GM19043 (cell line): ENCODE measurements at regions not wholly inside any gene's neighbourhood (a gene's known extent, or its start where the extent isn't known, plus 50 kb on each side); places are given as distances from the start of the nearest gene placed in this dataset.

Experiments used
- ATAC-seq: cut with Tn5 transposase; IDR thresholded peaks from one replicate; pipeline ENCODE4 v1.9.1; 2021; ENCODE audit warnings: low read depth; ENCODE audit not compliant: unreplicated experiment

- no peak for ATAC-seq
Measured at GRCh38 chr4:100086766-100087431, 103.4 kb downstream of the DDIT4L start.

GRCh38 chr4:100084892-100085291, 105.4 kb downstream of the DDIT4L start:
- no peak for ATAC-seq

GRCh38 chr4:100083289-100083688, 107.0 kb downstream of the DDIT4L start:
- no peak for ATAC-seq

GRCh38 chr4:100082852-100083251, 107.4 kb downstream of the DDIT4L start:
- no peak for ATAC-seq

GRCh38 chr4:100081491-100081890, 108.8 kb downstream of the DDIT4L start:
- no peak for ATAC-seq

GRCh38 chr4:100079264-100079663, 111.0 kb downstream of the DDIT4L start:
- no peak for ATAC-seq

- ATAC-seq, result no peak
Measured at GRCh38 chr4:100076753-100077152, 113.5 kb downstream of the DDIT4L start.

GRCh38 chr4:100075486-100076270, 114.6 kb downstream of the DDIT4L start:
- no peak for ATAC-seq

- ATAC-seq, result no peak
Measured at GRCh38 chr4:100075056-100075455, 115.2 kb downstream of the DDIT4L start.

GRCh38 chr4:100071506-100071905, 118.8 kb downstream of the DDIT4L start:
- no peak for ATAC-seq

GRCh38 chr4:100070868-100071267, 119.4 kb downstream of the DDIT4L start:
- ATAC-seq, result no peak

- no peak for ATAC-seq
Measured at GRCh38 chr4:100069207-100069606, 119.1 kb upstream of the H2AZ1 start.

GRCh38 chr4:100067255-100067654, 117.2 kb upstream of the H2AZ1 start:
- ATAC-seq, result no peak

GRCh38 chr4:100063355-100063754, 113.3 kb upstream of the H2AZ1 start:
- no peak for ATAC-seq

- ATAC-seq, result no peak
Measured at GRCh38 chr4:100062921-100063320, 112.8 kb upstream of the H2AZ1 start.

- ATAC-seq, result no peak
Measured at GRCh38 chr4:100061835-100062234, 111.8 kb upstream of the H2AZ1 start.

GRCh38 chr4:100060765-100061416, 110.8 kb upstream of the H2AZ1 start:
- ATAC-seq, result no peak

GRCh38 chr4:100059467-100059866, 109.4 kb upstream of the H2AZ1 start:
- no peak for ATAC-seq

GRCh38 chr4:100056701-100057100, 106.6 kb upstream of the H2AZ1 start:
- no peak for ATAC-seq

GRCh38 chr4:100054071-100054470, 104.0 kb upstream of the H2AZ1 start:
- ATAC-seq, result no peak

- ATAC-seq, result no peak
Measured at GRCh38 chr4:100049872-100050271, 99.8 kb upstream of the H2AZ1 start.

GRCh38 chr4:100042711-100043110, 92.6 kb upstream of the H2AZ1 start:
- ATAC-seq, result no peak
